ENCODE measurements at regions not wholly inside any gene's neighbourhood (a gene's known extent, or its start where the extent isn't known, plus 50 kb on each side); places are given as distances from the start of the nearest gene placed in this dataset.
"Not testable (repeated sequence)": the region's sequence is repeated elsewhere in the genome, so short reads cannot be mapped to it uniquely, and the experiment has no call there.

DNA sequence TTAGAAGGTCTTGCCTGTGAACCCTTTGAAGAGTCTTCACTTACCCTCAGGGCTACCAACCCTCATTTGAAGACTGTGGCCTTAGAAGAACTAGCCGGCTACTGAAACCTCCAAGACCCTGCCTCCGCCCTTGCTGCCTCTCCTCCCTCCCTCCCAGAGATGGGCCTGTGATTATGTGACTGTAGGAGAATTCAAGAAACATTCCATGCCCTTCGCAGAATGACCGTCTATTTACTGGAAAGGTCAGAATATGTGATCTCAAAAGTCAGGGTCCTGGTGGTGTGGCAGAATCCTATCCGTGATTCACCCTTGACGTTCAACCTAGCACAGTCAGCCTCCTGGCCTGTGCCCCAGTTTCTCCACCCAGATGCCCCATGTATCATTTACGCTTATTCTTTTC, 109.6 kb downstream of the CTNND1 start:
- no peak for DNase-seq (ENCODE audit: low read depth)

DNA sequence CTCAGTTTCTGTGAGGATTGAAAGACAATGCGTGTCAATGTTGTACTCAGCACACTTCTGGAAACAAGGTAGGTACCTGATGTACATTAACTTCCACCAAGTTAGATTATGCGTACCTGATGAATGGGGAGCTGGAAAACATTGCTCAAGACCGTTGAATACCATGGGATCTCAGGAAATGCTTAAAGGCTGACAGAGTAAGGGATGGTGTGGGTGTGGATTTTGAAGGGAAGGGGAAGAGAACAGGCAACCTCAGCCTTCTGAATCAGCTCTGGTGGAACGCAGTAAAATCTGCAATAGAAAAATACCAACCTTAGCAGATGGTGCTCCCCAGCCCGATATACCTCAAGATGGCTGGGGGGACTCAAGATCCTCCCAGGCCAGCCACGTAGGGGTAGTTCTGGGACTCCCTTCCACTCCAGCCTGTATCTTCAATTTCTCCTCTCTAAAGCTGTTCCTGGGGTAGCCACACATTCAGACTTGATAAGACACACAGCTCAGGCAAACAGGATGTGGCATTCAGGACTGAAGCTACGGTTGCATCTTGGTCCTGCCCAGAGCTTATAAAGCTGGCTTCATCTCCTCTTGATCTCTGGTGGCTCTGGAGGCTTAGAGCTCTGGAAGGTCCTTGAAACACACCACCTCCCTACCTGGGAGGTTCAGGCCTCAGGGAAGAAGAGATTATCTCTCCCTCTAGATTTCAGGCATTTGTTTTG, 111.8 kb downstream of the CTNND1 start:
- DNase-seq (ENCODE audit: low read depth): peak; percentile 24

DNA sequence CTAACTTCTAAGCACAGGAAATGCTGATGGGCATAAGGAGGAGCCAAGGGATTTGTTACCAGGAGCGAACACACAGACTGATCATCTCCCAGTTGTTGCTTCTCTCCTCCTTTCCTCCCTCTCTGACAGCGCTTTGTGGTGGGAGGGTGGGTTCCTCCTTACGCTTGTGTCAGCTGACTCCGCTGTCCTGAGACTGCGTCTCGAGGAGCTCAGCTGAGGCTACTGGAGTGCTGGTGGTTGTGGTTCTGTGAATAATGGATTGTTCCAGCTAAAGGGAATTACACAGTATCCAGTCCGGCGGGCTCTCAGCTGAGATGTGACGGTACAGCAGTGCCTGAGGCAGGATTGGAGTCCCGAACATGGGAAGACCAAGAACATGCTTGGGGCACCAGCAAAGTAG, 113.4 kb downstream of the CTNND1 start:
- no peak for DNase-seq (ENCODE audit: low read depth)

DNA sequence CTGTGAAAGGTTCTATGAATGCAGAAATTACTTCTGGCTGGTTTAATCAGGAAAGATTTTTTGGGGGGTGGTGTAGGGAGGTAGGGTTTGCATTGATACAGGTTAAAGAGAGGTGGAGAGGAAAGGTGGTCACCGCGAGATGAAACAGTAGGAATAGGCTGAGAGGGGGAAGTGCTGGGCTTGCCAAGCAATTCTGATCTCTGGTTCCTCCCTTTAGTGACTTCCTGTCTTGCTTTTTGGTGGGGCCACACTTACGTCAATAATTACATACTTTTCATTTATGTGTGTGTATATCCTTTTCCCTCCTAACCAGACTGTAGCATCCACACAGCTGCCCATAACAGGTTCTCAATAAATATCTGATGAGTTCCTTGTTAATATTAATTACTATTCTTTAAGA, 120.0 kb downstream of the CTNND1 start:
- no peak for DNase-seq (ENCODE audit: low read depth)

DNA sequence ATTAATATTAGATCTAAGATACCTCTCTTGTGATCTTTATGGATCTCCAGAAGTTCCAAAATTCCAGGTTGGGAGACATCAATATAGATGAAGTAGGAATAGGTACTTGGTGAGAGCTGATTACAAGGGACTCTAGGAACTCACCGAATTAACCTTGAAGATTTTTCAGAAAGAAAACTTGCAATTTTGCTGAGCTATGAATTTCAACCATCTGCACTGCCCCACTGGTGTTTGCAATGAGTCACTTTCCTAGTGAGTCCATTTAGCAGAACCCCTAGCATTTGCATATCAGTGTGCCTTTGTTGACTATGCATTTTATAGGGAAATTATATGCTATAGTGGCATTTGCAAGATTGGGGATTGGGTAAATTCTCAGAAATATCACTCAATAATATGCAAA, 122.0 kb downstream of the CTNND1 start:
- DNase-seq (ENCODE audit: low read depth): no peak

DNA sequence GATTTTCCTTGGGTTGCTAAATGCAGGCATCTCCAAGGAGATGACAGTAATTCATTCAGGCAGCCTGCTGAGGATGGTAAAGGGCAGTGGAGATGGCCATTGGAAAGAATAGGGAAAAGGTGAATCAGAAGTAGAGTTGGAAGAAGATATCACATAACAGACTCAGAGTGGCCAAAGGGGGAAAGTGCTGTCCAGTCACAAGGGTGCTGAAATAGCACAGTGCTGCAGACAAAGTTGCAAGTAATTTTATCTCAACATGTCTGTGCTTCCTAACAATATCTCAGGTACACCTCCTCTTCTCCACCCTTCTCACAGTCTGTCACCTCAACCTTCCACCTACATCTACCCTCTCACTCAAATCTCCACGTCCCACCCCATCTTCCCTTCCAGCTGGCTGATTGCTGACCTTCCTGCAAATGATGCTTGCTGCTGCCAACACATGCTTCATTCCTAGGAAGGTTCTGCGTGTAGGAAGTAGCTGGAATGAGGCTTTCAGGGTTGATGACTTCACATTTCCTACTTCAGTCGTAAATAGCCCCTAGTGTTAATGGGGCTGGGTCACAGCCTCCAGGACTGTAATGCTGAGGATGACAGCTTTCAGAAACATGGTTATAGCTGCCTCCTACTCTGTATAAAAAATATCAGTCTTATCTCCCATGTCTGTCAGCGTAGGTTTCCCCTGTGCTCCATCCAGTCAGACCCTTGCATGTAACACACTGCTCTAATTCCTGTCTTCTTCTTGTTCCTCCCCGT, 123.9 kb downstream of the CTNND1 start:
- no peak for DNase-seq (ENCODE audit: low read depth)

DNA sequence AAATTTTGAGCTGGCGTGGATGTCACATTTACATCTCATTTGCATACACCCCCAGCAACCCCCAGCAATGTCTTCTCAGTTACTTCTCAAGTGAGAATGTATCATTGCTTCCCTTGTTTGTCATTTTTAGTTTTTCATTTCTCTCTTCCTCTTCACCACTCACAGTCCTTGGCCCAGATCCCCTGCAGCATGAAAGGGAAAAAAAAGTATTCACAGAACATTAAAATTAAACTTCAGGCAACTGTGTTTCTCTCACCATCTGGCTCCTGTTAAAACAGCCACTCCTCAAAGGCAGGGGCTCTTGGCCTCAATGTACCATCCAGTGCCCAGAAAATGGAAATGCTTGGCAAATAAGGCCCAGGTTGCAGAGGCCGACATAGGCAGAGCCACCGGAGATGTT, 126.8 kb downstream of the CTNND1 start:
- no peak for DNase-seq (ENCODE audit: low read depth)

DNA sequence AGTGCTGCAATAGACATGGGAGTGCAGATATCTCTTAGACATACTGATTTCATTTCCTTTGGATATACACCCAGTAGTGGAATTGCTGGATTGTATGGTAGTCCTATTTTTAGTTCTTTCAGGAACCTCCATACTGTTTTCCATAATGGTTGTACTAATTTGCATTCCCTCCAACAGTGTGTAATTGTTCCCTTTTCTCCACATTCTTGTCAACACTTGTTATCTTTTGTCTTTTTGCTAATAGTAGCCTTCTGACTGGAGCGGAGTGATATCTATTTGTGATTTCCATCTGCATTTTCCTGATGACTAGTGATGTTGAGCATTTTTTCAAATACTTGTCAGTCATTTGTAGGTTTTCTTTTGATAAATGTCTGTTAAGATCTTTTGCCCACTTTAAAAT, 128.9 kb downstream of the CTNND1 start:
- no peak for DNase-seq (ENCODE audit: low read depth)

DNA sequence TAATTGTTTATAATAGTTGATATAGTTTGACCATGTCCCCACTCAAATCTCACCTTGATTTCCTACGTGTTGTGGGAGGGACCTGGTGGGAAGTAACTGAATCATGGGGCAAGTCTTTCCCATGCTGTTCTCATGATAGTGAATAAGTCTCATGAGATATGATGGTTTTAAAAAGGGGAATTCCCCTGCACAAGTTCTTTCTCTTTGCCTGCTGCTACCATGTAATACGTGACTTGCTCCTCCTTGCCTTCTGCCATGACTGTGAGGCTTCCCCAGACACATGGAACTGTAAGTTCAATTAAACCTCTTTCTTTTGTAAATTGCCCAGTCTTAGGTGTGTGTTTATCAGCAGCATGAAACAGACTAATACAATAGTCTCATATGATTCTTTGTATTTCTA, 130.5 kb upstream of the OR9Q1 start:
- not testable (repeated sequence) for DNase-seq (ENCODE audit: low read depth)

DNA sequence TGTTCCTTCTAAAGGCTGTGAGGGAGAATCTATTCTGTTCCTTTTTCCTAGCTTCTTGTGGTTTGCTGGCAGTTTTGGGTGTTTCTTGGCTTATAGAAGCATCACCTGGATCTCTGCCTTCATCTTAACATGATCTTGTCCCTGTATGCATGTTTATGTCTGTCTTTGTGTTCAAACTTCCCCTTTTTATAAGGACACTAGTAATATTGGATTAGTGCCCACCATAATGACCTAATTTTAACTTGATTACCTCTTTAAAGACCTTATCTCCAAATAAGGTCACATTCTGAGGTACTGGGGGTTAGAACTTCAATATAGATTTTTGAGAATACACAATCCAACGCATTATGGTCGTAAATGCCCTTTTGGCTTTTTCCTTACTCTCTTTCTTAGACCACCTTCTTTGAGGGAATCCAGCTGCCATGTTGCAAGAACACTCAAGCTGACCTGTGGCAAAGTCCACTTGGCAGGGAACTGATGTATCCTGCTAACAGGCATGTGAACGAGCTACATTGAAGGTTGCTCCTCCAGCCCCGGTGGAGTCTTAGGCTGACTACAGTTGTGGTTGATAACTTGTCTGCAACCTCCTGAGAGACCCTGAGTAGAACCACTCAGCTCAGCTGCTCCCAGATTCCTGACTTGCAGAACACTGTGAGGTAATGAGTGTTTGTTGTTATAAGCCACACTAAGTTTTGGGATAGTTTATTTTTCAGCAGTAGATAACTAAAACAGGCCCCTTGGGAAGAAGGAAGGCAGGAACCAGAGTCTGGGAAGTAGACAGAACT, 127.1 kb upstream of the OR9Q1 start:
- no peak for DNase-seq (ENCODE audit: low read depth)

DNA sequence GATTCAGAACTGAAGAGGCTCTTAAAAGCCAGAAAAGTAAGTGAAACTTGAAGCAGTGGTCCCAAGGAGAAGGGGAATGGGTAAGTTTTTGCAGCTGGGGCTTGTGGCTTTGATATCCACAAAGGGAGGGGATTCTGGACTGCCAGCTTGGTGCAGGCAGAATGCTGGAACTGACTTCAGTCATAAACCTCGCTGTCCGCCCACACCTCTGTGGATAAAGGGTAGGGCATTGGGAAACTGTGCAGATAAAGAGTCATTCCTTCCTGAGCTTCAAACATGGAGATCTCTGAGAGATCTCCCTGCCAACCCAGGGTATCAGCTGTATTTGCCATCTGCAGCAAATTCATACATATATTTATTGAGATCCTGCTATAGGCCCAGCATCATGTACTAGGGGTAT, 124.3 kb upstream of the OR9Q1 start:
- DNase-seq (ENCODE audit: low read depth): no peak

DNA sequence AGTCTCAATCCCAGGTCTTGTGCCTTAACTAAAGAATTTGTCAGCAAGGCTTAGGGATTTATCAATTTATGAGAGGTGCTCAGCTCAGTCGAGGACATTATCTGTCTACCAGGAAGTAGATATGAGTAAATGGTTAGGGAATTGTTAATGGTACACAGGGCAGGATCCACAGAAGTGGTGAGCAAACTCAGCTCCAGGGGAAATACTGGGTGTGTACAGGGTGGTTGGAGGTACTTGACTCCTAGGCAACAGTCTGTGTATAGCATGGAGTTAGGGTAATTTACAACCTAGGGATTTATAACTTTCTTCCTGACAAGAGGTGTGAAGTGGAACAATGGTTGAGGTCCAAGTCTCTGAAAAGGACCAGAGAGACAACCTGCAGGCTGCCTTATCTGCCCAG, 123.4 kb upstream of the OR9Q1 start:
- DNase-seq (ENCODE audit: low read depth): no peak

DNA sequence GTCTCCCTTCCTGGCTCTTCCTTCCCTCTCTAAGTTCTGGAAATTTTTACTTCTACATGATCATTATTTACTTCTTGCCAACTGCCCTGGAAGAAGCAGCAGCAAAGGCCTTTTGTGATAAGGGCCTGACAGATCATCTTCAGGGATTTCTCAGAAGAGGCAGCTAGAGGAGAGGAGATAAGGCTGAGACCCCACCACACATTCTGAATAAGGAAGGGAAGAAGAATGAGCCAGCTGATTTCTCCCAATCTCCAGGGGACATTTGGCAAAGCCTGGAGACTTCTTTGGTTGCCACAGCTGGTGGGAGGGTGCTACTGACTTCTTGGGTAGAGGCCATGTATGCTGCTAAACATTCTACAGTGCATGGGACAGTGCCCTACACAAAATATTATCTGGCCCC, 122.4 kb upstream of the OR9Q1 start:
- no peak for DNase-seq (ENCODE audit: low read depth)

DNA sequence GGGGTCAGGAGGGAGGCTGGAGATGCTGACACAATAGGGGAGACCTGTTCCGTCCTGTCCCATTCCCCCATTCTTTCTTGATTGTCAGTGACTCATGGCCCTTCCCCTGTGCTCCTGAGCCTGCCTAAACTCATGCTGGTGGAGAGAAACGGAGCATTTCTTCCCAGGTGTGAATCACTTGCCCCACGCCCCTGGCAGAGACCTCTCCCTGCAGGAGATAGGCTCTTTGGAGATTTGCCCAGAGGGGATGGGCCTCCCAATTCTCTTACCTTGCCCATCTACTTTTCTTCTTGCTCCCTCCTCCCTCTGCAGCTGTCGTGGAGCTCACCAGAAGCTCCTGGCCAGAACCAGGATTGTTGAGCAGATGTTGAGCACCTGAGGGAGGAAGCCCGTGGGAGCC, 121.9 kb upstream of the OR9Q1 start:
- no peak for DNase-seq (ENCODE audit: low read depth)

DNA sequence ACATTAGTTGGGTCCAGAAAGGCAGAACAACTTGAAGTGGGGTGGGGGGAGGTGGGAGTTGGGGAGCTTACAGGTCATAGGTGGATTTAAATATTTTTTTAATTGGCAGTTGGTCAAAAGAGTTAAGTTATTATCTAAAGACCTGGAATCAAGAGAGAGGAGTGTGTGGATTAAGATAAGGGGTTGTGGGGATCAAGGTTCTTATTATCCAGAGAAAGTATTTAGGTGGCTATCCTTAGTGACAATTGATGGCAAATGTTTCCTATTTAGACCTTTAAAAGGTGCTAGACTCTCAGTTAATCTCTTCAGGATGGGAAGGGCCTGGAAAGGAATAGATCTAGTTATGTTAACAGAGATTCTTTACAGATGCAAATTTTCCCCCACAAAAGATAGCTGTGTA, 120.7 kb upstream of the OR9Q1 start:
- no peak for DNase-seq (ENCODE audit: low read depth)

DNA sequence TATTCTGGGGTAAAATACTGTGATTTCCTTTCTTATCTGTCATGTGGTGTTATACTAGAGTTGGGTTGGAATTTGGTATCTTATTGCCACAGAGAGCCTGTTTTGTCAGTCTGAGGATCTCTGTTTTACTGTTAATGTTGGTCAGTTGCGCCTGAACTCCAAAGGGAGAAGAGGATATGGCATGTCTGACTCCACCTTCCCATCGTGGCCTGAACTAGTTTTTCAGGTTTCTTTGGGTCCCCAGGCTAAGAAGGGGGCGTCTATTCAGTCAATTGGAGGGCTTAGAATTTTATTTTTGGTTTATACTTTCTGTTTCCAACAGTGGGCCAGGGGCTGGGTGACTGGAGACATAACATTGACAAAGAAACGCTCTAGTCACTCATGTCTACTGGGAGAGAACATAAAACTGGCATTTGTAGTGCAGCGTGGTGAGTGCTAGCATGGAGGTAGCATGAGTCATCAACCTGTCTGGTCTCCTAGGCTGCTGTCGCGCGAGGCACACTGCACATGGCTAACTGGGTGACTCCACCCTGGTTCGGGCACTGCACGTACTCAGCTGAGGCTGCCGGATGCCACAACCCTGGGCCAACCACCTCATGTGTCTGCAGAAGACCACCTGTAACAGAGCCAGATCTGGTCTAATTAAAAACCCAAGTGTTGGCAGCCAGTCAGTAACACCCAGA, 120.1 kb upstream of the OR9Q1 start:
- DNase-seq (ENCODE audit: low read depth): no peak

DNA sequence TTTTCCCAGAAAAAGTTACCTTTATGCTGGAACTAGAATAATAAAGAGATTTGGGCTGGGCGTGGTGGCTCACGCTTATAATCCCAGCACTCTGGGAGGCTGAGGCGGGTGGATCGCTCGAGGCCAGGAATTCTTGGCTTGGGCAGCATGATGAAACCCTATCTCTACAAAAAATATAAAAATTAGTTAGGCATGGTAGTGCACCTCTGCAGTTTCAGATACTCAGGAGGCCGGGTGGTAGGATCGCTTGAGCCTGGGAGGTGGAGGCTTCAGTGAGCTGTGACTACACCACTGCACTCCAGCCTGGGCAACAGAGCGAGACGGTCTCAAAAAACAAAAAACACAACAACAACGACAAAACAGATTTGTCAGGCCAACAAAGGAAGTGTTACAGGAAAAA, 119.3 kb upstream of the OR9Q1 start:
- DNase-seq (ENCODE audit: low read depth): no peak

DNA sequence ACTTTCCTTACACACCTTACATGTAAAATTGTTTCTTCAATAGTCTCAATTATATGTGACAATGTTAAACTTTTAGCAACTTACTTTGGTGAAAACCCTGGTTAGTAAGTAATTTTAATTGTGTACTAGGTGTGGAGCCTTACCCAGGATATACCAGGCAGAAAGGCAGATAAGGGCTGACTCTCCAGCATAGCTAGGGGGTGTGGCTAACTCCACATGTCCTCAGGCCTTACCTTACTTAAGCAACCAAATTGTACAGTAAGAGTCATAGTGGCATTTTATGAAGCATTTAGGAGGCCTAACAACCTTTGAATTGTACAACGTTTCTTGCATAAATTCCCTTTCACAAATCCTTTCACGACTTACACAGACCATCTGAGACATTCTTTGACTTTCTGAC, 118.2 kb upstream of the OR9Q1 start:
- DNase-seq (ENCODE audit: low read depth): no peak

DNA sequence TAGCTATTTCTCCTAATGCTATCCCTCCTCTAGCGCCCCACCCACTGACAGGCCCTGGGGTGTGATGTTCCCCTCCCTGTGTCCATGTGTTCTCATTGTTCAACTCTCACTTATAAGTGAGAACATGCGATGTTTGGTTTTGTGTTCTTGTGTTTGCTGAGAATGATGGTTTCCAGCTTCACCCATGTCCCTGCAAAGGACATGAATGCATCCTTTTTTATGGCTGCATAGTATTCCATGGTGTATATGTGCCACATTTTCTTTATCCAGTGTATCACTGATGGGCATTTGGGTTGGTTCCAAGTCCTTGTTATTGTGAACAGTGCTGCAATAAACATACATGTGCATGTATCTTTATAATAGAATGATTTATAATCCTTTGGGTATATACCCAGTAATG, 115.3 kb upstream of the OR9Q1 start:
- DNase-seq (ENCODE audit: low read depth): not testable (repeated sequence)

DNA sequence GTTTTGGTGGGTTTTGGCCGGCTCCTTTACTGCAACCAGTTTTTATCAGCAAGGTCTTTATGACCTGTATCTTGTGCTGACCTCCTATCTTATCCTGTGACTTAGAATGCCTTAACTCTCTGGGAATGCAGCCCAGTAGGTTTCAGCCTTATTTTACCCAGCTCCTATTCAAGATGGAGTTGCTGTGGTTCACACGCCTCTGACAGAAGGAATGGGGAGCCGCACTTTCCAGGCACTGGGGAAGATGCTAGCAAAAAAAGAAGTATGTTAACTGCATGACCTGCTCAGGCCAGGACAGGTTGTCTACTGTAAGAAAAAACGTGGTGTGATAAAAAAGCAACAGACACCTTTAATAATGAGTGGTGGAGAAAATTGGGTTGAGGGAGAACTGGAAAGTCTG, 112.2 kb upstream of the OR9Q1 start:
- not testable (repeated sequence) for DNase-seq (ENCODE audit: low read depth)

DNA sequence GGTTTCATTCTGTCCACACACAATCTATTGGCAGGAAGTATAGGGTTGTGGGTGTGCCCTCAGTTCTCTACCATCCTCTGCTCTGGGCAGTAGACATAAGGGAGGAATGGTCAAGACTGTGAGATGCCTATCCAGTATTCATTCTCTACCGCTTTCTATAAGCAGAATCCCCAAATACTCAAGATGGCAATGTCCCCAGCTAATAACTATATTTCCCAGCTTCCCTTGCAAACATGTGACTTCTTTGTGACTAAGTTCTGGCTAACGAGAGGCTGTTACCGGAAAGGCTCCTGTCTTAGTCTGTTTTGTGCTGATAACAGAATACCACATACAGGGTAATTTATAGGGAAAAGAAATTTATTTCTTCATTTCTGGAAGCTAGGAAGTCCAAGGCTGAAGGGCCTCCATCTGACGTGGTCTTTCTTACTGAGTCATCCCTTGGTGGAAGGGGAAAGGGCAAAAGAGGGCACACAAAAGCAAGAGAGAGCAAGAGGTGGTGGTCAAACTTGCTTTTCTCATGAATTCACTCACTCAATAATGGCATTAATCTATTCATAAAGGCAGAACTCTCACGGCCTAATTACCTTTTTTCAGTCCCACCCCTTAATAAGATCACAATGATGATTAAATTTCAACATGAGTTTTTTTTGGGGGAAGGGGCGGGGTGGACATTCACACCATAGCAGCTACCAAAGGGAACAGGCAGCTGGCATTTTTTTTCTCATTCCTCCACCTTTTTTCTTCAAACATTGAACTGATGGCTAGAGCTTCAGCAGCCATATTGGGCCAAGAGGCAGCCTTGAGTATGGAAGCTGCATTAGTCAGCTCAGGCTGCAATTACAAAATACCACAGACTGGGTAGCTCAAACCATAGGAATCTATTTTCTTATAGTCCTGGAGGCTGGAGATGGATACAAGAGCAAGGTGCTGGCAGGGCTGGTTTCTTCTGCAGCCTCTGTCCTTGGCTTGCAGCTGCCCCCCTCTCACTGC, 109.7 kb upstream of the OR9Q1 start:
- DNase-seq (ENCODE audit: low read depth): no peak
